ENCODE measurements at regions not wholly inside any gene's neighbourhood (a gene's known extent, or its start where the extent isn't known, plus 50 kb on each side); places are given as distances from the start of the nearest gene placed in this dataset.

DNA sequence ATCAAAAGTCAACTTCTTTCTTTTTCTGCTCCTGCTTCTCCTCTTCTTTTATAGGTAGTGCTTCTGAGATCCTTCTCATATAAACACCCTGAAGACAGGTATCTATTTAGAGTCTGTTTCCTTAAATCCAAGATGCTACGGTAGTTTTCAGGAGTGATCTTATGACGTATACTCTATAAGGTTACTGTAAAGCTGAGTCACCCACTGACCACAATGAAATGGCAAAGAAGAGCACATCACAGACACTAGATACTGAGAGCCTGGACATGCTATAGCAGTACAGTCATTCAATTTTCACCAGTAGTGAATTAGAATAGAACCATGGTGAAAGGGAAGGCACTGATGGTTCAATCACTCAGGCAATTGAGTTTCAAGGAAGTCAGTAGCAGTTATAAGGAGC, 412.5 kb downstream of the ADAM29 start:
- Histone ChIP-seq H3K79me2 (ENCODE audit: insufficient read depth, low read length) (no peaks in the 10 kb centered on the region), H3K27me3 (ENCODE audit: insufficient read depth, low read length) (no peaks in the 10 kb centered on the region), H3K4me1 (ENCODE audit: control insufficient read depth in 1 of 2, insufficient read depth in 2 of 2, low read length in 2 of 2) (no peaks in the 10 kb centered on the region), H3K9ac (ENCODE audit: low read length) (no peak overlapping the region), H3K4me3 (replicated peaks in 1 of 2; ENCODE audit: low read depth in 1 of 2, low read length in 2 of 2) (no peak overlapping the region), H4K20me1 (ENCODE audit: insufficient read depth) (no peaks in the 10 kb centered on the region), H3K9me3 (ENCODE audit: control insufficient read depth in 1 of 2, insufficient read depth in 1 of 2, low read depth in 1 of 2, low read length in 2 of 2) (no peaks in the 10 kb centered on the region), H3K36me3 (ENCODE audit: control insufficient read depth in 1 of 2, insufficient read depth in 2 of 2, low read length in 2 of 2) (no peaks in the 10 kb centered on the region), H2AFZ (ENCODE audit: low read depth, low read length, poor library complexity, severe bottlenecking) (no peak overlapping the region), H3K27ac (ENCODE audit: low read depth, low read length) (no peak overlapping the region), H3K4me2 (ENCODE audit: low read length) (no peak overlapping the region), H3K9me2 (ENCODE audit: insufficient read depth) (no peaks in the 10 kb centered on the region)
- intact Hi-C loops (cut with micrococcal nuclease): no loop called here
- BruUV-seq (replicated peaks): no TSS peak
- TF ChIP-seq SP1 (IDR thresholded peaks at IDR 0.05; ENCODE audit: low read depth) (no peak), YY1 (IDR thresholded peaks at IDR 0.05; ENCODE audit: extremely low read depth, insufficient replicate concordance, low read depth, low read length) (no peak), TCF7L2 (IDR thresholded peaks at IDR 0.05; ENCODE audit: borderline replicate concordance, extremely low read depth, insufficient read depth, insufficient read length) (no peak), ELF1 (IDR thresholded peaks at IDR 0.05; ENCODE audit: borderline replicate concordance, low read depth) (no peak), FOSL1 (IDR thresholded peaks at IDR 0.05; ENCODE audit: low read depth) (no peak), ZFX (IDR thresholded peaks at IDR 0.05) (no peak), POLR2AphosphoS5 (IDR thresholded peaks at IDR 0.05; ENCODE audit: low read depth, low read length) (no peak), EZH2phosphoT487 (IDR thresholded peaks at IDR 0.05; ENCODE audit: borderline replicate concordance) (no peak), RAD21 (IDR thresholded peaks at IDR 0.05; ENCODE audit: low read depth) (no peak)
- TF ChIP-seq, protein P1, sequence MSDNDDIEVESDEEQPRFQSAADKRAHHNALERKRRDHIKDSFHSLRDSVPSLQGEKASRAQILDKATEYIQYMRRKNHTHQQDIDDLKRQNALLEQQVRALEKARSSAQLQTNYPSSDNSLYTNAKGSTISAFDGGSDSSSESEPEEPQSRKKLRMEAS (IDR thresholded peaks at IDR 0.05): no peak
- ATAC-seq (no peak), DNase-seq (ENCODE audit: low read depth, low spot score) (no peak)
- ChIA-PET POLR2A (no interaction called here), RAD21 (ENCODE audit: low non-redundant PET in 1 of 2, low total read pairs in 2 of 2, uncharacterized antibody in 2 of 2, unreplicated experiment in 2 of 2) (no interaction called here), CTCF (no interaction called here)

- ATAC-seq (no peak), DNase-seq (ENCODE audit: low read depth, low spot score) (no peak)
- Histone ChIP-seq H3K9me3 (ENCODE audit: control insufficient read depth in 1 of 2, insufficient read depth in 1 of 2, low read depth in 1 of 2, low read length in 2 of 2) (no peaks in the 10 kb centered on the region), H3K9ac (ENCODE audit: low read length) (no peak overlapping the region), H3K4me1 (ENCODE audit: control insufficient read depth in 1 of 2, insufficient read depth in 2 of 2, low read length in 2 of 2) (no peaks in the 10 kb centered on the region), H4K20me1 (ENCODE audit: insufficient read depth) (no peaks in the 10 kb centered on the region), H3K36me3 (ENCODE audit: control insufficient read depth in 1 of 2, insufficient read depth in 2 of 2, low read length in 2 of 2) (no peaks in the 10 kb centered on the region), H2AFZ (ENCODE audit: low read depth, low read length, poor library complexity, severe bottlenecking) (no peak overlapping the region), H3K4me2 (ENCODE audit: low read length) (no peak overlapping the region), H3K27me3 (ENCODE audit: insufficient read depth, low read length) (no peaks in the 10 kb centered on the region), H3K4me3 (replicated peaks in 1 of 2; ENCODE audit: low read depth in 1 of 2, low read length in 2 of 2) (no peak overlapping the region), H3K9me2 (ENCODE audit: insufficient read depth) (no peaks in the 10 kb centered on the region), H3K27ac (ENCODE audit: low read depth, low read length) (no peak overlapping the region), H3K79me2 (ENCODE audit: insufficient read depth, low read length) (no peaks in the 10 kb centered on the region)
- RAD21 ChIA-PET (ENCODE audit: low non-redundant PET in 1 of 2, low total read pairs in 2 of 2, uncharacterized antibody in 2 of 2, unreplicated experiment in 2 of 2): no interaction called here
- intact Hi-C loops (cut with micrococcal nuclease): no loop called here
- CTCF ChIA-PET: no interaction called here
- no TSS peak for BruUV-seq (replicated peaks)
- POLR2A ChIA-PET: no interaction called here
- no peak for TF ChIP-seq POLR2AphosphoS5 (IDR thresholded peaks at IDR 0.05; ENCODE audit: low read depth, low read length)
- TF ChIP-seq SRF (IDR thresholded peaks at IDR 0.05; ENCODE audit: low read depth): no peak
- TF ChIP-seq SIN3A (IDR thresholded peaks at IDR 0.05; ENCODE audit: low read depth): no peak
- TF ChIP-seq FOSL1 (IDR thresholded peaks at IDR 0.05; ENCODE audit: low read depth): no peak
- no peak for TF ChIP-seq EGR1 (IDR thresholded peaks at IDR 0.05; ENCODE audit: low read depth)
- TF ChIP-seq CEBPB (IDR thresholded peaks at IDR 0.05; ENCODE audit: low read depth): no peak
- TF ChIP-seq ZFX (IDR thresholded peaks at IDR 0.05): no peak
- TF ChIP-seq ZNF274 (IDR thresholded peaks at IDR 0.05; ENCODE audit: low read depth, low read length): no peak
- TF ChIP-seq JUND (IDR thresholded peaks at IDR 0.05): no peak
- TF ChIP-seq, protein P1 (IDR thresholded peaks at IDR 0.05): no peak
- TF ChIP-seq YY1 (IDR thresholded peaks at IDR 0.05; ENCODE audit: extremely low read depth, insufficient replicate concordance, low read depth, low read length): no peak
- TF ChIP-seq SP1 (IDR thresholded peaks at IDR 0.05; ENCODE audit: low read depth): no peak
- TF ChIP-seq EZH2phosphoT487 (IDR thresholded peaks at IDR 0.05; ENCODE audit: borderline replicate concordance): no peak
- TF ChIP-seq, protein P2, sequence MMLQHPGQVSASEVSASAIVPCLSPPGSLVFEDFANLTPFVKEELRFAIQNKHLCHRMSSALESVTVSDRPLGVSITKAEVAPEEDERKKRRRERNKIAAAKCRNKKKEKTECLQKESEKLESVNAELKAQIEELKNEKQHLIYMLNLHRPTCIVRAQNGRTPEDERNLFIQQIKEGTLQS (IDR thresholded peaks at IDR 0.05): no peak
- TF ChIP-seq, protein P3, sequence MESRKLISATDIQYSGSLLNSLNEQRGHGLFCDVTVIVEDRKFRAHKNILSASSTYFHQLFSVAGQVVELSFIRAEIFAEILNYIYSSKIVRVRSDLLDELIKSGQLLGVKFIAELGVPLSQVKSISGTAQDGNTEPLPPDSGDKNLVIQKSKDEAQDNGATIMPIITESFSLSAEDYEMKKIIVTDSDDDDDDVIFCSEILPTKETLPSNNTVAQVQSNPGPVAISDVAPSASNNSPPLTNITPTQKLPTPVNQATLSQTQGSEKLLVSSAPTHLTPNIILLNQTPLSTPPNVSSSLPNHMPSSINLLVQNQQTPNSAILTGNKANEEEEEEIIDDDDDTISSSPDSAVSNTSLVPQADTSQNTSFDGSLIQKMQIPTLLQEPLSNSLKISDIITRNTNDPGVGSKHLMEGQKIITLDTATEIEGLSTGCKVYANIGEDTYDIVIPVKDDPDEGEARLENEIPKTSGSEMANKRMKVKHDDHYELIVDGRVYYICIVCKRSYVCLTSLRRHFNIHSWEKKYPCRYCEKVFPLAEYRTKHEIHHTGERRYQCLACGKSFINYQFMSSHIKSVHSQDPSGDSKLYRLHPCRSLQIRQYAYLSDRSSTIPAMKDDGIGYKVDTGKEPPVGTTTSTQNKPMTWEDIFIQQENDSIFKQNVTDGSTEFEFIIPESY (IDR thresholded peaks at IDR 0.05; ENCODE audit: extremely low read depth, insufficient replicate concordance, low read length): no peak
Observed at GRCh38 chr4:175335331-175335730, 417.2 kb downstream of the ADAM29 start.
